ENCODE measurements at regions not wholly inside any gene's neighbourhood (a gene's known extent, or its start where the extent isn't known, plus 50 kb on each side); places are given as distances from the start of the nearest gene placed in this dataset.
"Not testable (repeated sequence)": the region's sequence is repeated elsewhere in the genome, so short reads cannot be mapped to it uniquely, and the experiment has no call there.

DNA sequence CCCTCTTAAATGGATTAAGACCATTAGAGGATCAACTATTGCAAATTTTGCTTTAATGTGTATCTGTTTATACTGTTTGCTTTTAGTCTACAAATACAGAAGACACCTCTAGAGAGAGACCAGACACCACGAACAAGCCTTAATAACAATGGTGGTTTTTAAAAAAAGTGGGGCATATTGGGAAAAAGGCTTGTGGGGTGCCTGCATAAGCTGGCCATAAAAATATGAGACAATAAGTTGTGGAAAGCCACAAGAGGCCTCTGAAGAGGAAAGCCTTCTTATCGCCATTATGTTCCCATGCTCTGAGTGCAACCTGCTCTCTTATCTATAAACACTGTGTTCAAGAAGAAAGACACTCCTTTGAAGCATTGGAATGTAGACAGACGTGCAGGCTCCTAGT lies 52.0 kb upstream of the PRSS16 start:
- TF ChIP-seq, protein P1, sequence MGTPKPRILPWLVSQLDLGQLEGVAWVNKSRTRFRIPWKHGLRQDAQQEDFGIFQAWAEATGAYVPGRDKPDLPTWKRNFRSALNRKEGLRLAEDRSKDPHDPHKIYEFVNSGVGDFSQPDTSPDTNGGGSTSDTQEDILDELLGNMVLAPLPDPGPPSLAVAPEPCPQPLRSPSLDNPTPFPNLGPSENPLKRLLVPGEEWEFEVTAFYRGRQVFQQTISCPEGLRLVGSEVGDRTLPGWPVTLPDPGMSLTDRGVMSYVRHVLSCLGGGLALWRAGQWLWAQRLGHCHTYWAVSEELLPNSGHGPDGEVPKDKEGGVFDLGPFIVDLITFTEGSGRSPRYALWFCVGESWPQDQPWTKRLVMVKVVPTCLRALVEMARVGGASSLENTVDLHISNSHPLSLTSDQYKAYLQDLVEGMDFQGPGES (IDR thresholded peaks at IDR 0.05) = not testable (repeated sequence)
- TF ChIP-seq POLR2A (IDR thresholded peaks at IDR 0.05; ENCODE audit: low read depth, low read length); CREM (IDR thresholded peaks at IDR 0.05; ENCODE audit: low read depth): not testable (repeated sequence)
- TF ChIP-seq, protein P2, sequence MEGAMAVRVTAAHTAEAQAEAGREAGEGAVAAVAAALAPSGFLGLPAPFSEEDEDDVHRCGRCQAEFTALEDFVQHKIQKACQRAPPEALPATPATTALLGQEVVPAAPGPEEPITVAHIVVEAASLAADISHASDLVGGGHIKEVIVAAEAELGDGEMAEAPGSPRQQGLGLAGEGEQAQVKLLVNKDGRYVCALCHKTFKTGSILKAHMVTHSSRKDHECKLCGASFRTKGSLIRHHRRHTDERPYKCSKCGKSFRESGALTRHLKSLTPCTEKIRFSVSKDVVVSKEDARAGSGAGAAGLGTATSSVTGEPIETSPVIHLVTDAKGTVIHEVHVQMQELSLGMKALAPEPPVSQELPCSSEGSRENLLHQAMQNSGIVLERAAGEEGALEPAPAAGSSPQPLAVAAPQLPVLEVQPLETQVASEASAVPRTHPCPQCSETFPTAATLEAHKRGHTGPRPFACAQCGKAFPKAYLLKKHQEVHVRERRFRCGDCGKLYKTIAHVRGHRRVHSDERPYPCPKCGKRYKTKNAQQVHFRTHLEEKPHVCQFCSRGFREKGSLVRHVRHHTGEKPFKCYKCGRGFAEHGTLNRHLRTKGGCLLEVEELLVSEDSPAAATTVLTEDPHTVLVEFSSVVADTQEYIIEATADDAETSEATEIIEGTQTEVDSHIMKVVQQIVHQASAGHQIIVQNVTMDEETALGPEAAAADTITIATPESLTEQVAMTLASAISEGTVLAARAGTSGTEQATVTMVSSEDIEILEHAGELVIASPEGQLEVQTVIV (IDR thresholded peaks at IDR 0.05; ENCODE audit: borderline replicate concordance, partially characterized antibody) = not testable (repeated sequence)
